ENCODE measurements at regions not wholly inside any gene's neighbourhood (a gene's known extent, or its start where the extent isn't known, plus 50 kb on each side); places are given as distances from the start of the nearest gene placed in this dataset.

DNA sequence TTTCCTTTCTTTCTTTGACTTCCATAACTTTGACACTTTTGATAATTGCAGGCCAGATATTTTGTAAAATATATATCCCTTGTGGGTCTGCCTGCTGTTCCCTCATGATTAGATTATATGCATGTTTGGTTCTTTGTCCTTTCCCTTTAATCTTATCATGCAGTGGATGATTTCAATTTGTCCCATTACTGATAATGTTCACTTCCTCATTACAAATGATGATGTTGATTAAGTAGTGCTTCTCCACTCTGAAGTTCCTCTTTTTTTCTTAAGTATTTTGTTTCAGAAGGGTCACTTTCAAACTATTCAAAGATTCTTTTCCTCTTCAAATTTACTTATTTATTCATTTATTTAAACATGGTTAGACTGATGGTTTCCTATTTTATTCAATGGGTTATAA lies 898.1 kb downstream of the XPNPEP1 start:
- no peak overlapping the region for H4K5ac ChIP-seq (ENCODE audit: insufficient read length, low read depth, low read length)
- H4K91ac ChIP-seq (replicated peaks; ENCODE audit: insufficient read length, low read length) = no peak overlapping the region
- H3K18ac ChIP-seq (ENCODE audit: extremely low read depth, low read length) = no peak overlapping the region
- no peak overlapping the region for H2BK15ac ChIP-seq (ENCODE audit: low read length)
- no peaks in the 10 kb centered on the region for H3K79me2 ChIP-seq (ENCODE audit: control insufficient read depth in 1 of 2, insufficient read depth in 2 of 2, low read length in 2 of 2)
- FAIRE-seq = no peak
- H3K9me3 ChIP-seq (ENCODE audit: insufficient read depth in 2 of 2, low read depth in 1 of 2, low read length in 1 of 2) = no peaks in the 10 kb centered on the region
- H3K79me1 ChIP-seq (ENCODE audit: low read depth, low read length) = no peaks in the 10 kb centered on the region
- H3K4me3 ChIP-seq (ENCODE audit: extremely low read depth in 1 of 4, insufficient read depth in 2 of 4, low read depth in 3 of 4, low read length in 4 of 4) = no peak overlapping the region
- no peaks in the 10 kb centered on the region for H4K20me1 ChIP-seq (replicated peaks in 1 of 2; ENCODE audit: control insufficient read depth in 1 of 2, insufficient read depth in 2 of 2, low read length in 2 of 2)
- H2BK20ac ChIP-seq (ENCODE audit: low read length) = no peak overlapping the region
- no peak overlapping the region for H2BK12ac ChIP-seq (ENCODE audit: low read depth, low read length)
- H3K56ac ChIP-seq (replicated peaks; ENCODE audit: insufficient read length, low read depth, low read length) = no peak overlapping the region
- CTCF ChIA-PET (ENCODE audit: partially characterized antibody) = no interaction called here
- H3K4ac ChIP-seq (replicated peaks; ENCODE audit: insufficient read length, low read depth, low read length) = no peak overlapping the region
- no peak overlapping the region for H2AFZ ChIP-seq (ENCODE audit: low read length)
- no peak overlapping the region for H2BK120ac ChIP-seq (replicated peaks; ENCODE audit: low read depth, low read length)
- no peaks in the 10 kb centered on the region for H3K4me1 ChIP-seq (replicated peaks in 1 of 4; ENCODE audit: control insufficient read depth in 3 of 4, insufficient read depth in 4 of 4, low read length in 3 of 4)
- H3K27me3 ChIP-seq (replicated peaks in 1 of 4; ENCODE audit: control insufficient read depth in 3 of 4, extremely low read depth in 1 of 4, insufficient read depth in 3 of 4, low read length in 3 of 4) = peaks cover 0 to 1% (median 0%) of the 10 kb centered on the region in 4 experiments; a peak in 1 of 7 replicates
- H3K14ac ChIP-seq (ENCODE audit: insufficient read length) = no peak overlapping the region
- no peak overlapping the region for H3K27ac ChIP-seq (ENCODE audit: low read depth, low read length)
- DNase-seq (ENCODE audit: low read depth in 1 of 2, low spot score in 2 of 2) = no peak
- H2BK5ac ChIP-seq (ENCODE audit: low read depth, low read length) = no peak overlapping the region
- no peak overlapping the region for H2AK5ac ChIP-seq (ENCODE audit: low read depth, low read length)
- no peak overlapping the region for H4K8ac ChIP-seq (ENCODE audit: extremely low read depth, insufficient read depth, low read length)
- no peaks in the 10 kb centered on the region for H3K23me2 ChIP-seq (ENCODE audit: low read depth, low read length)
- no peaks in the 10 kb centered on the region for H3K36me3 ChIP-seq (ENCODE audit: control insufficient read depth in 2 of 4, insufficient read depth in 4 of 4, low read length in 3 of 4)
- H3K23ac ChIP-seq (ENCODE audit: insufficient read length) = no peak overlapping the region
- POLR2A ChIA-PET (ENCODE audit: partially characterized antibody) = no interaction called here
- no peak overlapping the region for H3K9ac ChIP-seq (replicated peaks in 1 of 4; ENCODE audit: extremely low read depth in 1 of 4, low read depth in 3 of 4, low read length in 3 of 4)
- no peak overlapping the region for H3K4me2 ChIP-seq (ENCODE audit: insufficient read depth in 1 of 2, low read depth in 2 of 2, low read length in 2 of 2)
- no peak for TF ChIP-seq HDAC6 (IDR thresholded peaks at IDR 0.05; ENCODE audit: low read depth, low read length)
- TF ChIP-seq TAF7 (optimal IDR thresholded peaks at IDR 0.05; ENCODE audit: borderline replicate concordance, low read depth, low read length) = no peak
- no peak for TF ChIP-seq RBBP5 (IDR thresholded peaks at IDR 0.05; ENCODE audit: borderline replicate concordance, low read depth, low read length)
- no peak for TF ChIP-seq ZNF274 (IDR thresholded peaks at IDR 0.05; ENCODE audit: borderline replicate concordance, extremely low read depth, low read length)
- no peak for TF ChIP-seq CBX8 (IDR thresholded peaks at IDR 0.05; ENCODE audit: borderline replicate concordance, low read depth, low read length)
- TF ChIP-seq PHF8 (conservative IDR thresholded peaks at IDR 0.05; ENCODE audit: low read depth, low read length) = no peak
- TF ChIP-seq NRF1 (IDR thresholded peaks at IDR 0.05; ENCODE audit: low read depth, low read length) = no peak
- no peak for TF ChIP-seq KDM1A (IDR thresholded peaks at IDR 0.05; ENCODE audit: borderline replicate concordance, low read length)
- no peak for TF ChIP-seq MAFK (IDR thresholded peaks at IDR 0.05; ENCODE audit: low read depth, low read length)
- TF ChIP-seq ASH2L (IDR thresholded peaks at IDR 0.05; ENCODE audit: low read length) = no peak
- TF ChIP-seq RXRA (IDR thresholded peaks at IDR 0.05; ENCODE audit: insufficient read depth, low read depth, low read length) = no peak
- TF ChIP-seq, protein P1, sequence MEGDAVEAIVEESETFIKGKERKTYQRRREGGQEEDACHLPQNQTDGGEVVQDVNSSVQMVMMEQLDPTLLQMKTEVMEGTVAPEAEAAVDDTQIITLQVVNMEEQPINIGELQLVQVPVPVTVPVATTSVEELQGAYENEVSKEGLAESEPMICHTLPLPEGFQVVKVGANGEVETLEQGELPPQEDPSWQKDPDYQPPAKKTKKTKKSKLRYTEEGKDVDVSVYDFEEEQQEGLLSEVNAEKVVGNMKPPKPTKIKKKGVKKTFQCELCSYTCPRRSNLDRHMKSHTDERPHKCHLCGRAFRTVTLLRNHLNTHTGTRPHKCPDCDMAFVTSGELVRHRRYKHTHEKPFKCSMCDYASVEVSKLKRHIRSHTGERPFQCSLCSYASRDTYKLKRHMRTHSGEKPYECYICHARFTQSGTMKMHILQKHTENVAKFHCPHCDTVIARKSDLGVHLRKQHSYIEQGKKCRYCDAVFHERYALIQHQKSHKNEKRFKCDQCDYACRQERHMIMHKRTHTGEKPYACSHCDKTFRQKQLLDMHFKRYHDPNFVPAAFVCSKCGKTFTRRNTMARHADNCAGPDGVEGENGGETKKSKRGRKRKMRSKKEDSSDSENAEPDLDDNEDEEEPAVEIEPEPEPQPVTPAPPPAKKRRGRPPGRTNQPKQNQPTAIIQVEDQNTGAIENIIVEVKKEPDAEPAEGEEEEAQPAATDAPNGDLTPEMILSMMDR (IDR thresholded peaks at IDR 0.05; ENCODE audit: control extremely low read depth in 1 of 3, insufficient read depth in 1 of 3, low read depth in 1 of 3, low read length in 3 of 3) = no peak
- no peak for TF ChIP-seq SIX5 (IDR thresholded peaks at IDR 0.05; ENCODE audit: low read depth, low read length)
- no peak for TF ChIP-seq SAP30 (IDR thresholded peaks at IDR 0.05; ENCODE audit: insufficient read depth, insufficient replicate concordance, low read length)
